ENCODE measurements at regions not wholly inside any gene's neighbourhood (a gene's known extent, or its start where the extent isn't known, plus 50 kb on each side); places are given as distances from the start of the nearest gene placed in this dataset.

GRCh38 chr9:86837345-86837744 is 110.0 kb downstream of the GAS1 start:
- no peak overlapping the region for H3K4me3 ChIP-seq (ENCODE audit: low read depth, low read length)
- TF ChIP-seq CTCF (IDR thresholded peaks at IDR 0.05; ENCODE audit: low read depth, low read length, missing control alignments) = no peak
- DNase-seq (ENCODE audit: low read depth) = no peak

GRCh38 chr9:86836797-86837196 is 110.5 kb downstream of the GAS1 start:
- DNase-seq (ENCODE audit: low read depth) = no peak
- no peak for TF ChIP-seq CTCF (IDR thresholded peaks at IDR 0.05; ENCODE audit: low read depth, low read length, missing control alignments)
- no peak overlapping the region for H3K4me3 ChIP-seq (ENCODE audit: low read depth, low read length)

GRCh38 chr9:86836266-86836665 is 111.0 kb downstream of the GAS1 start:
- no peak for DNase-seq (ENCODE audit: low read depth)
- no peak overlapping the region for H3K4me3 ChIP-seq (ENCODE audit: low read depth, low read length)
- TF ChIP-seq CTCF (IDR thresholded peaks at IDR 0.05; ENCODE audit: low read depth, low read length, missing control alignments) = no peak

GRCh38 chr9:86830356-86830755 is 117.0 kb downstream of the GAS1 start:
- no peak overlapping the region for H3K4me3 ChIP-seq (ENCODE audit: low read depth, low read length)
- DNase-seq (ENCODE audit: low read depth) = no peak

GRCh38 chr9:86829496-86830046 is 117.7 kb downstream of the GAS1 start:
- no peak for DNase-seq (ENCODE audit: low read depth)
- H3K4me3 ChIP-seq (ENCODE audit: low read depth, low read length) = no peak overlapping the region
- no peak for TF ChIP-seq CTCF (IDR thresholded peaks at IDR 0.05; ENCODE audit: low read depth, low read length, missing control alignments)

More at GRCh38 chr9:86830356-86830755, 117.0 kb downstream of the GAS1 start:
- no peak for TF ChIP-seq CTCF (IDR thresholded peaks at IDR 0.05; ENCODE audit: low read depth, low read length, missing control alignments)

GRCh38 chr9:86828631-86829030 is 118.7 kb downstream of the GAS1 start:
- H3K4me3 ChIP-seq (ENCODE audit: low read depth, low read length) = no peak overlapping the region
- TF ChIP-seq CTCF (IDR thresholded peaks at IDR 0.05; ENCODE audit: low read depth, low read length, missing control alignments) = no peak
- DNase-seq (ENCODE audit: low read depth) = no peak

GRCh38 chr9:86827893-86828292 is 119.4 kb downstream of the GAS1 start:
- H3K4me3 ChIP-seq (ENCODE audit: low read depth, low read length) = no peak overlapping the region
- DNase-seq (ENCODE audit: low read depth) = no peak
- no peak for TF ChIP-seq CTCF (IDR thresholded peaks at IDR 0.05; ENCODE audit: low read depth, low read length, missing control alignments)
